HG03342 (cell line): ENCODE measurements at regions not wholly inside any gene's neighbourhood (a gene's known extent, or its start where the extent isn't known, plus 50 kb on each side); places are given as distances from the start of the nearest gene placed in this dataset.
"Not testable (repeated sequence)": the region's sequence is repeated elsewhere in the genome, so short reads cannot be mapped to it uniquely, and the experiment has no call there.

ENCODE experiments used
- ATAC-seq: cut with Tn5 transposase; IDR thresholded peaks from one replicate; pipeline ENCODE4 v1.9.1; 2021; ENCODE audit warnings: mild to moderate bottlenecking, moderate library complexity; ENCODE audit not compliant: unreplicated experiment

GRCh38 chr2:131671841-131672470 lies 144.3 kb downstream of the CCDC74A start:
- ATAC-seq = not testable (repeated sequence)

- ATAC-seq = peak; percentile 77
These were observed 145.0 kb downstream of the CCDC74A start for GRCh38 chr2:131672471-131673399.

- peak; percentile 86 for ATAC-seq
These were observed 145.9 kb downstream of the CCDC74A start for GRCh38 chr2:131673400-131674173.

- no peak for ATAC-seq
These were observed 146.5 kb downstream of the CCDC74A start for GRCh38 chr2:131674174-131674507.

- ATAC-seq = peak; percentile 4
These were observed 154.0 kb downstream of the CCDC74A start for GRCh38 chr2:131681611-131682121.

- ATAC-seq = peak; percentile 98
These were observed 154.6 kb downstream of the CCDC74A start for GRCh38 chr2:131682122-131682944.

GRCh38 chr2:131682945-131683330 lies 155.2 kb downstream of the CCDC74A start:
- peak; percentile 50 for ATAC-seq

GRCh38 chr2:131684631-131685316 lies 157.1 kb downstream of the CCDC74A start:
- not testable (repeated sequence) for ATAC-seq

GRCh38 chr2:131686164-131686893 lies 158.6 kb downstream of the CCDC74A start:
- not testable (repeated sequence) for ATAC-seq

GRCh38 chr2:131686894-131687238 lies 159.2 kb downstream of the CCDC74A start:
- not testable (repeated sequence) for ATAC-seq

GRCh38 chr2:131689066-131689465 lies 161.4 kb downstream of the CCDC74A start:
- not testable (repeated sequence) for ATAC-seq

GRCh38 chr2:131711268-131711667 lies 183.6 kb downstream of the CCDC74A start:
- not testable (repeated sequence) for ATAC-seq

GRCh38 chr2:131717907-131718306 lies 190.2 kb downstream of the CCDC74A start:
- not testable (repeated sequence) for ATAC-seq

- ATAC-seq = not testable (repeated sequence)
These were observed 193.5 kb downstream of the CCDC74A start for GRCh38 chr2:131721163-131721562.

- not testable (repeated sequence) for ATAC-seq
These were observed 194.6 kb downstream of the CCDC74A start for GRCh38 chr2:131722256-131722655.

- no peak for ATAC-seq
These were observed 196.3 kb downstream of the CCDC74A start for GRCh38 chr2:131724019-131724418.

- not testable (repeated sequence) for ATAC-seq
These were observed 200.8 kb downstream of the CCDC74A start for GRCh38 chr2:131728451-131728850.

- ATAC-seq = not testable (repeated sequence)
These were observed 205.8 kb downstream of the CCDC74A start for GRCh38 chr2:131733530-131733929.

- ATAC-seq = peak; percentile 86
These were observed 208.7 kb downstream of the CCDC74A start for GRCh38 chr2:131736406-131736805.
